ENCODE measurements at regions not wholly inside any gene's neighbourhood (a gene's known extent, or its start where the extent isn't known, plus 50 kb on each side); places are given as distances from the start of the nearest gene placed in this dataset.

- DNase-seq (ENCODE audit: low read depth in 2 of 2): no peak
Measured at GRCh38 chr5:58255970-58256369, 203.9 kb downstream of the PLK2 start.

- DNase-seq (ENCODE audit: low read depth in 2 of 2): no peak
Measured at GRCh38 chr5:58255386-58255785, 204.5 kb downstream of the PLK2 start.

- no peak for DNase-seq (ENCODE audit: low read depth in 2 of 2)
Measured at GRCh38 chr5:58248221-58248620, 211.7 kb downstream of the PLK2 start.

GRCh38 chr5:58246461-58246944 is 213.4 kb downstream of the PLK2 start:
- DNase-seq (ENCODE audit: low read depth in 2 of 2): no peak

- DNase-seq (ENCODE audit: low read depth in 2 of 2): no peak
Measured at GRCh38 chr5:58245476-58245840, 214.4 kb downstream of the PLK2 start.

GRCh38 chr5:58244819-58245475 is 214.9 kb downstream of the PLK2 start:
- DNase-seq (ENCODE audit: low read depth in 2 of 2): no peak

GRCh38 chr5:58241389-58241788 is 218.5 kb downstream of the PLK2 start:
- no peak for DNase-seq (ENCODE audit: low read depth in 2 of 2)

- no peak for DNase-seq (ENCODE audit: low read depth in 2 of 2)
Measured at GRCh38 chr5:58240322-58240721, 219.6 kb downstream of the PLK2 start.

GRCh38 chr5:58239731-58240130 is 220.2 kb downstream of the PLK2 start:
- no peak for DNase-seq (ENCODE audit: low read depth in 2 of 2)

GRCh38 chr5:58239045-58239444 is 220.8 kb downstream of the PLK2 start:
- DNase-seq (ENCODE audit: low read depth in 2 of 2): no peak

- DNase-seq (ENCODE audit: low read depth in 2 of 2): no peak
Measured at GRCh38 chr5:58236498-58236897, 223.4 kb downstream of the PLK2 start.

- DNase-seq (ENCODE audit: low read depth in 2 of 2): no peak
Measured at GRCh38 chr5:58235299-58235698, 224.6 kb downstream of the PLK2 start.

- DNase-seq (ENCODE audit: low read depth in 2 of 2): no peak
Measured at GRCh38 chr5:58232130-58232529, 227.8 kb downstream of the PLK2 start.

- DNase-seq (ENCODE audit: low read depth in 2 of 2): no peak
Measured at GRCh38 chr5:58231041-58231440, 228.8 kb downstream of the PLK2 start.

- DNase-seq (ENCODE audit: low read depth in 2 of 2): no peak
Measured at GRCh38 chr5:58228896-58229295, 231.0 kb downstream of the PLK2 start.

- no peak for DNase-seq (ENCODE audit: low read depth in 2 of 2)
Measured at GRCh38 chr5:58227858-58228257, 232.0 kb downstream of the PLK2 start.

- no peak for DNase-seq (ENCODE audit: low read depth in 2 of 2)
Measured at GRCh38 chr5:58224661-58225060, 235.2 kb downstream of the PLK2 start.

- no peak for DNase-seq (ENCODE audit: low read depth in 2 of 2)
Measured at GRCh38 chr5:58224221-58224620, 235.7 kb downstream of the PLK2 start.

- DNase-seq (ENCODE audit: low read depth in 2 of 2): no peak
Measured at GRCh38 chr5:58215364-58215763, 244.5 kb downstream of the PLK2 start.

GRCh38 chr5:58211441-58211840 is 248.4 kb downstream of the PLK2 start:
- DNase-seq (ENCODE audit: low read depth in 2 of 2): no peak

GRCh38 chr5:58208674-58209073 is 251.2 kb downstream of the PLK2 start:
- no peak for DNase-seq (ENCODE audit: low read depth in 2 of 2)

- DNase-seq (ENCODE audit: low read depth in 2 of 2): no peak
Measured at GRCh38 chr5:58207076-58207475, 252.8 kb downstream of the PLK2 start.

GRCh38 chr5:58204966-58205365 is 254.9 kb downstream of the PLK2 start:
- no peak for DNase-seq (ENCODE audit: low read depth in 2 of 2)

- DNase-seq (ENCODE audit: low read depth in 2 of 2): no peak
Measured at GRCh38 chr5:58202941-58203444, 256.9 kb downstream of the PLK2 start.

Measured in stimulated activated CD4-positive, alpha-beta T cell treated with anti-CD3 and anti-CD28 coated beads, Interleukin-4, amount 100 ng/mL, for 48 hours (primary cell).